GM12872 (cell line): ENCODE measurements at regions not wholly inside any gene's neighbourhood (a gene's known extent, or its start where the extent isn't known, plus 50 kb on each side); places are given as distances from the start of the nearest gene placed in this dataset.

Source experiments
- TF ChIP-seq, protein P1 (sequence below): IDR thresholded peaks from 3 replicates; pipeline ENCODE4 v1.5.1; 2011; ENCODE audit warnings: low read depth, mild to moderate bottlenecking, low read length, moderate library complexity; ENCODE audit not compliant: insufficient read depth

DNA sequence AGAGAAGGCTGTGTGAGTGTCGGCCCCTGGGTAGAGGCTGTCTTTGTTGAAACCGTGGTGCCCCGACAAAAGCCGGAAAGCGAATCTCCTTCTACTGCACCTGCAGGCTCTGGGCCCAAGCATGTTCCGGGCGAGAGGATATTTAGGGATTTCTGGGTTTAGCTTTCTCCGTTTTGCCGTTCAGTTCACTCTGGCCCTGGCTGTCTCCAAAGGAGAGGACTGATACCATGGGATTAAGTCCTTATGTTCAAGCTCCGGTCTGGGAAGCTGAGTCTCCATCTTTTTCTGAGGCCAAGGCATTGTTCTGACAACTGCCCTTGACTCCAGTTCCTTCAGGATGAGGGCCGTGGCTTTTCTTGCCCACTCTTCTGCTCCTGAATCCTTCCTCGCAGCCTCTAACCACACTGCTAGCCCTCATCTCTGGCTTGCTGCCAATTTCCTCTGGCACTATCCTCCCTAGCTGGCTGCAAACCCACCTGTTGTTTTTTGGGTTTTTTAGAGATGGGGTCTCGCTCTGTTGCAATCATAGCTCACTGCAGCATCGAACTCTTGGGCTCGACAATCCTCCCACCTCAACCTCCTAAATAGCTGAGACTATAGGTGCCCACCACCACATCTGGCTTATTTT is 206.8 kb downstream of the SKIDA1 start:
- TF ChIP-seq, protein P1, sequence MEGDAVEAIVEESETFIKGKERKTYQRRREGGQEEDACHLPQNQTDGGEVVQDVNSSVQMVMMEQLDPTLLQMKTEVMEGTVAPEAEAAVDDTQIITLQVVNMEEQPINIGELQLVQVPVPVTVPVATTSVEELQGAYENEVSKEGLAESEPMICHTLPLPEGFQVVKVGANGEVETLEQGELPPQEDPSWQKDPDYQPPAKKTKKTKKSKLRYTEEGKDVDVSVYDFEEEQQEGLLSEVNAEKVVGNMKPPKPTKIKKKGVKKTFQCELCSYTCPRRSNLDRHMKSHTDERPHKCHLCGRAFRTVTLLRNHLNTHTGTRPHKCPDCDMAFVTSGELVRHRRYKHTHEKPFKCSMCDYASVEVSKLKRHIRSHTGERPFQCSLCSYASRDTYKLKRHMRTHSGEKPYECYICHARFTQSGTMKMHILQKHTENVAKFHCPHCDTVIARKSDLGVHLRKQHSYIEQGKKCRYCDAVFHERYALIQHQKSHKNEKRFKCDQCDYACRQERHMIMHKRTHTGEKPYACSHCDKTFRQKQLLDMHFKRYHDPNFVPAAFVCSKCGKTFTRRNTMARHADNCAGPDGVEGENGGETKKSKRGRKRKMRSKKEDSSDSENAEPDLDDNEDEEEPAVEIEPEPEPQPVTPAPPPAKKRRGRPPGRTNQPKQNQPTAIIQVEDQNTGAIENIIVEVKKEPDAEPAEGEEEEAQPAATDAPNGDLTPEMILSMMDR, result no peak

DNA sequence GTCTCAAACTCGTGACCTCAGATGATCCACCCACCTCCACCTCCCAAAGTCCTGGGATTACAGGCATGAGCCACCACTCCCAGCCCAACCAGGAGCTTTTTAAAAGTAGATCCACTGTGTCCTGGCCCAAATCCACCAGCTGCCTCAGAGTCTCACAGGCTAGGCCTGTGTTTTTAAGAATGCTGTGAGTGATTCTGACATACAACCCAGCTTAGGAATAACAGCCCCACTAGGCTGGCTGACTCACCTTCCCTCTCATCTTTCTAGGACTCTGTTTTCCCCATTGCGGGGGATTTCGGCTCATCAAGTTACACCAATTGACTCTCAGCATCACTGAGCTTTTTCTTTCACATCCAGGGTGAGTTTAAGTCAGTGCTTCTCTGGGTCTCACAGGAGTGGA is 207.6 kb downstream of the SKIDA1 start:
- TF ChIP-seq, protein P1, result no peak

DNA sequence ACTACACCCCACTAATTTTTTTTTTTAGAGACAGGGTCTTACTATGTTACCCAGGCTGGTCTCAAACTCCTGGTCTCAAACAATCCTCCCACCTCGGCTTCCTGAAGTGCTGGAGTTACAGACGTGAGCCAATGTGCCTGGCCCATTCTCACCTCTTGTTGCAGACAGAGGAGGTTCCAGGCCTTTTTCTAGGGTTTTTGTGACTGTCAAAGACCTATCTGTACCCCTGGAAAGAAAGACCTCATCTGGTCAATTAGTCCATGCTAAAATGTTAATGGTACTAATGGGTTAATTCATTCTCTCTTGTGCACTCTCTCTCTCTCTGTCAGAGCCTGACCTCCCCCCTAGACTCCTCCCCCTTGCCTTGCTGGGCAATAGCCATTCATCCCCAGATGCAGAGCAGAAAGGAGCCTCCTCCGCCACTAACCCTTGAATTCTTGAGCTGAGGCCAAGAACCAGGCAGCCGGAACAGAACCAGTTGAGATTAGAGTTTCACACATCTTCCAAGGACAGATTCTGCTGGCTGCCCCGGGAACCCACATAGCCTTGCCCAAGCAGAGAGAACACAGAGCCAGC is 209.7 kb downstream of the SKIDA1 start:
- TF ChIP-seq, protein P1, result no peak

DNA sequence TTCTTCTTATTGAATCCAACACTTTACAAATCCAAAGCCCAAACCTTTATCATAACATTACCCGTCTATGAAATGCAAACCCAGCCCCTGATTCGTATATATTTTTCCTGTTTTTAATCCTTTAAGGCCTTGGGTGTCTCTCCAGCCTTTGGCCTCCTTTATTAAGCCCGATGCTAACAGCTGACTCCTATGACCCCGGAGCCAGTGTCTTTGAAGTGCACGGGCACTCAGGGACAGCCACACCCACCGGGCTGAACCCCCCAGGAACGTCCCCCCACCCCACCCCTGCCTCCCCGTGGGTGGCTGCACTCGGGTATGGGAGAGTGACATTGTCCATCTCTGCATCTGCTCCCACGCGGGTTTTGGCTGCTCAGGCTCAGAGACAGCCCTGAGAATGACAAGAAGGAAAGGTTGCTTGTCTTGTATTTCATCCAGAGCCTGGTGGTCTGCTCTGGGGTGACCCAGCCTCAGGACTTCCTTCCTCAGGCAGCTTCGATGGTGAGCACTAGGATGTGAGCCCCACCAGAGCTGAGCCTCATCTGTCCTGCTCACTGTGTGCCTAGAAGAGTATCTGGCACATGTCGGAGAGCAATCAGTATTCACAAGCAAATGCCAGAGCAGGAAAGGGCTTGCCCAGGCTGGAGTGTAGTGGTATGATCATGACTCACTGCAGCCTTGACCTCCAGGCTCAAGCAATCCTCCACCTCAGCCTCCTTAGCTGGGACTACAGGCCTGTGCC is 210.4 kb downstream of the SKIDA1 start:
- TF ChIP-seq, protein P1, result no peak

DNA sequence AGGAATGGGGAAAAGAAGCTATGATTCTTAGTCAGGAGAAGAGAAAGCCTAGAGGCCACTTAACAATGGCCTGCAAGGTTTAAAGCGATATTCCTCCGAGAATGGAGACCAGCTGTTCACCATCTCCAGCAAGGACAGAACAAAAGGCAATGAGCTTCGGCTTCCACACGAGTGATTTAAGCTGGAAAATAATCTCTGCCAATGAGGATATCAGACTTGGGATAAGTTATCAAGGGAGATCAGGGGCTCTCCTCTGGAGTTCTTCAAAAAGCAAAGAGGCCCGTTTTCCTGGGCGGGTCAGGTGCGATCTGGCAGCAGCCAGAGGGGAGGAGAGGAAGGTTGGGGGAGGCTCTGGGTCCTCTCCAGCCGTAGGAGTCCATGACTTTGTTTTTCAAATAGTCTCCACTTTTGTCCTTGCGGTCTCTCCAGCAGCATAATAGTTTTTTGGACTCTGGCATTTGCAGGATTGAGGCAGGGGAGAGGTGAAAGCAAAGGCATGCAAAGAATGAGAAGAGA is 211.3 kb downstream of the SKIDA1 start:
- TF ChIP-seq, protein P1, result no peak

DNA sequence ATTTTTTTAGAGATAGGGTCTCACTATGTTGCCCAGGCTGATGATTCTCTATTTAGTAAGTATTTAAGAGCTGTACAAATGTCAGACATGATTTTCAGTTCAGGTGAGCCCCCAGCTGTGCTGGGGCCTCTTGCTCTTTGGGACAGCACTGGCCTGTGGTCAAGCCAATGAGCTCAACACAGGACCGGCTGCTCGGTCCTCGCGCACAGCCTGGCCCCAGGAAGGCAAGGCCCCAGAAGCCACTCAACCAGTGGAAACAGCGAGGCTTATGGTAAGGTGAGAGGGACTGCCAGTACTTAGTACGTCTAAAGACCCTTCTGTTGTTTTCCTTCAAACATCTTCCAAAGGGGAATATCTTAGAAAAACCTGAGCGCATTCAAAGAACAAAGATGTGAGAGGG is 211.8 kb downstream of the SKIDA1 start:
- TF ChIP-seq, protein P1, result no peak

DNA sequence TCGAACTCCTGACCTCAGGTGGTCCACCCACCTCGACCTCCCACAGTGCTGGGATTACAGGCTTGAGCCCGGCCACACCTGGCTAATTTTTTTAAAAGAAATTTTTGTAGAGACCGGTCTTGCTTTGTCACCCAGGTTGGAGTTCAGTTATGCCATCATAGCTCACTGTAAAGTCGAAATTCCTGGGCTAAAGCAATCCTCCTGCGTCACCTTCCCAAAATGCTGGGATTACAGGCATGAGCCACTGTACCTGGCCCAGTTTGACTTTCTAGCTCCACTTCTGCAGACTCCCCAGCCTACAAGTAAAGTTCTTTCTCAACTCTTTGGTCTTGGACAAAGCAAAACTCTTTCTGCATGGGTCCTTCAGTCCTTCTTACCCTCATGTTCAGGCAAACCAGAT is 214.1 kb downstream of the SKIDA1 start:
- TF ChIP-seq, protein P1, result no peak
